Osteoblast (primary cell): ENCODE measurements at regions not wholly inside any gene's neighbourhood (a gene's known extent, or its start where the extent isn't known, plus 50 kb on each side); places are given as distances from the start of the nearest gene placed in this dataset.

Experiments
- DNase-seq: peaks from one replicate; pipeline ENCODE4 v3.0.0; 2011; ENCODE audit warnings: low spot score, mixed read lengths; ENCODE audit not compliant: insufficient read length; ENCODE audit errors: missing footprints
- H2AFZ ChIP-seq: 2 replicates; pipeline ENCODE4 v1.6.0; 2011; ENCODE audit warnings: mild to moderate bottlenecking, low read length
- H3K27ac ChIP-seq: 2 replicates; pipeline ENCODE4 v1.5.1; 2011; ENCODE audit warnings: mild to moderate bottlenecking, low read depth, low read length, moderate library complexity
- H3K27me3 ChIP-seq: 2 replicates; pipeline ENCODE4 v1.6.0; 2012; ENCODE audit warnings: mild to moderate bottlenecking, control low read depth, inconsistent platforms, low read length, moderate library complexity; ENCODE audit not compliant: insufficient read depth
- H3K36me3 ChIP-seq: 2 replicates; pipeline ENCODE4 v1.5.1; 2011; ENCODE audit warnings: mild to moderate bottlenecking, low read length, control low read depth, moderate library complexity; ENCODE audit not compliant: insufficient read depth
- H3K4me1 ChIP-seq: 2 replicates; pipeline ENCODE4 v1.5.1; 2011; ENCODE audit warnings: mild to moderate bottlenecking, low read length, control low read depth, moderate library complexity; ENCODE audit not compliant: insufficient read depth
- H3K4me2 ChIP-seq: 2 replicates; pipeline ENCODE4 v1.6.0; 2011; ENCODE audit warnings: mild to moderate bottlenecking, low read length; ENCODE audit not compliant: insufficient read depth
- H3K4me3 ChIP-seq: fragments of 200-600 bp; sonication (generic); 3 replicates; pipeline ENCODE4 v1.5.1; 2012; ENCODE audit warnings: mild to moderate bottlenecking, low read length, inconsistent platforms; ENCODE audit not compliant: insufficient read depth
- H3K79me2 ChIP-seq: 2 replicates; pipeline ENCODE4 v1.6.0; 2012; ENCODE audit warnings: mild to moderate bottlenecking, low read length, control low read depth, inconsistent platforms; ENCODE audit not compliant: insufficient read depth
- H3K9me3 ChIP-seq: 2 replicates; pipeline ENCODE4 v1.5.1; 2011; ENCODE audit warnings: low read depth, low read length, control low read depth
- H4K20me1 ChIP-seq: 2 replicates; pipeline ENCODE4 v1.6.0; 2012; ENCODE audit warnings: mild to moderate bottlenecking, low read length, control low read depth; ENCODE audit not compliant: insufficient read depth
- CTCF ChIP-seq: IDR thresholded peaks from 2 replicates; pipeline ENCODE4 v1.5.1; 2011; ENCODE audit warnings: mild to moderate bottlenecking, low read depth, low read length, moderate library complexity; ENCODE audit errors: extremely low read depth

- no peak overlapping the region for H3K4me2 ChIP-seq
- no peaks in the 10 kb centered on the region for H4K20me1 ChIP-seq
- H3K4me3 ChIP-seq, result no peak overlapping the region
- H3K9me3 ChIP-seq, result no peaks in the 10 kb centered on the region
- H3K36me3 ChIP-seq, result no peaks in the 10 kb centered on the region
- H3K4me1 ChIP-seq, result peaks cover 2% of the 10 kb centered on the region
- H2AFZ ChIP-seq, result no peak overlapping the region
- H3K27ac ChIP-seq, result no peak overlapping the region
- TF ChIP-seq CTCF, result no peak
- no peak for DNase-seq
- H3K79me2 ChIP-seq, result no peaks in the 10 kb centered on the region
- H3K27me3 ChIP-seq, result no peaks in the 10 kb centered on the region
Observed at GRCh38 chr18:55114876-55115275, 155.6 kb upstream of the CCDC68 start.

DNA sequence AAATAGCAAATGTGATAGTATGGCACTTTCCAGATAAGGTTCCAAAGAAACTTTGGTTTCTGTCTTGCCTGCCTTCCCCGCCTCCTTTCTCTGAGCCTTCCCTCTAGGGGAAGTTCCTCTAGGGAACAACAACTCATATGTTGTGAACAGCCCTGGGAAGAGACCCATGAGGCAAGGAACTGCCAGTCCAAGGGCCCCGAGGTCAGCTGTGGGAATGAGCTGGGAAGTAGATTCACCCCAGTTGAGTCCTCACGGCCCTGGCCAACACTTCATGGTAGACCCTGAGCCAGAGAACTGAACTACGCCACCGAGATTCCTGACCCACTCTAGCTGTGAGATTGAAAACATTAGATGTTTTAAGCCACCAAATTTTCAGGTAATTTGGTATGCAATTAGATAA, 154.5 kb upstream of the CCDC68 start:
- H2AFZ ChIP-seq, result no peak overlapping the region
- no peaks in the 10 kb centered on the region for H3K9me3 ChIP-seq
- peaks cover 2% of the 10 kb centered on the region for H3K4me1 ChIP-seq
- H3K4me3 ChIP-seq, result no peak overlapping the region
- DNase-seq, result no peak
- no peak overlapping the region for H3K4me2 ChIP-seq
- H3K27me3 ChIP-seq, result no peaks in the 10 kb centered on the region
- no peak for TF ChIP-seq CTCF
- no peaks in the 10 kb centered on the region for H4K20me1 ChIP-seq
- no peak overlapping the region for H3K27ac ChIP-seq
- H3K79me2 ChIP-seq, result no peaks in the 10 kb centered on the region
- no peaks in the 10 kb centered on the region for H3K36me3 ChIP-seq

DNA sequence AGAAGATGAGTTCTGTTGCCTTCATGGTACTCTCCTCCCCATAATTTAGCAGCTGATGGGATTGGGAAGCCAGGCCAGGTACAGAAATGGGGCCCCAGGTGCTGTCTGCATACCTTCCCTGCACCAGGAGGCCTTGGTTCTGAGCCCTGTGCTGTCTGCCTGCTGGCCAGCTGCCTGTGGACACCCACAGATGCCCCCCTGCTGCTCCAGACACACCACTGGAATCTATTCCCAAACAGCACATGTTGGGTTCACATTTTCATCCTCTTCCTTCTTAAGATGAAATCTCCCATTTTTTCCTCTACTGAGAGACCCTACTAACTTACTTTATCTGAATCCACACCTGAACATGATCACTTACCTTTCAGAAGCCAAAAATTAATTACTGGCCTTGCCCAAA, 152.0 kb upstream of the CCDC68 start:
- H4K20me1 ChIP-seq, result no peaks in the 10 kb centered on the region
- H3K4me1 ChIP-seq, result peaks cover 2% of the 10 kb centered on the region
- no peak overlapping the region for H3K27ac ChIP-seq
- no peaks in the 10 kb centered on the region for H3K79me2 ChIP-seq
- H2AFZ ChIP-seq, result no peak overlapping the region
- TF ChIP-seq CTCF, result no peak
- no peaks in the 10 kb centered on the region for H3K9me3 ChIP-seq
- no peak for DNase-seq
- no peak overlapping the region for H3K4me2 ChIP-seq
- no peak overlapping the region for H3K4me3 ChIP-seq
- H3K27me3 ChIP-seq, result no peaks in the 10 kb centered on the region
- H3K36me3 ChIP-seq, result no peaks in the 10 kb centered on the region

GRCh38 chr18:55110436-55110835, 151.2 kb upstream of the CCDC68 start:
- H3K27ac ChIP-seq, result no peak overlapping the region
- no peaks in the 10 kb centered on the region for H4K20me1 ChIP-seq
- no peaks in the 10 kb centered on the region for H3K79me2 ChIP-seq
- H2AFZ ChIP-seq, result peak overlapping the region; percentile 46
- H3K4me1 ChIP-seq, result peaks cover 2% of the 10 kb centered on the region
- H3K9me3 ChIP-seq, result no peaks in the 10 kb centered on the region
- peak overlapping the region; percentile 21 for H3K4me2 ChIP-seq
- H3K36me3 ChIP-seq, result no peaks in the 10 kb centered on the region
- TF ChIP-seq CTCF, result no peak
- no peaks in the 10 kb centered on the region for H3K27me3 ChIP-seq
- DNase-seq, result no peak
- no peak overlapping the region for H3K4me3 ChIP-seq
